ENCODE measurements at regions not wholly inside any gene's neighbourhood (a gene's known extent, or its start where the extent isn't known, plus 50 kb on each side); places are given as distances from the start of the nearest gene placed in this dataset.
A peak's percentile ranks its signal among the peaks of the same experiment; 100 is the strongest.

- no peak for DNase-seq
- peaks cover 23% of the 10 kb centered on the region for H3K4me1 Mint-ChIP-seq
- peak overlapping the region in 1 of 7 donors; percentile 40 for H3K27ac Mint-ChIP-seq
- H3K9me3 Mint-ChIP-seq = no peaks in the 10 kb centered on the region
- intact Hi-C loops (cut with micrococcal nuclease) = no loop called here
- Histone ChIP-seq H3K9me3 (replicated peaks in 1 of 2; ENCODE audit: control insufficient read depth in 1 of 2, insufficient read depth in 1 of 2, low read length in 2 of 2) (no peaks in the 10 kb centered on the region), H3K36me3 (replicated peaks in 1 of 2; ENCODE audit: control insufficient read depth in 1 of 2, insufficient read depth in 2 of 2, low read length in 2 of 2) (no peaks in the 10 kb centered on the region), H3K27ac (ENCODE audit: low read depth in 1 of 2, low read length in 2 of 2) (no peak overlapping the region), H2AFZ (ENCODE audit: insufficient read depth, low read depth, low read length, poor library complexity, severe bottlenecking) (peak overlapping the region; percentile 15), H3K27me3 (ENCODE audit: control insufficient read depth in 2 of 2, insufficient read depth in 2 of 2, low read length in 2 of 2) (no peaks in the 10 kb centered on the region), H3K4me1 (ENCODE audit: control insufficient read depth in 1 of 2, insufficient read depth in 2 of 2, low read length in 2 of 2) (peaks cover 13 to 19% of the 10 kb centered on the region in 2 donors), H3K9ac (ENCODE audit: insufficient read depth, low read length, poor library complexity, severe bottlenecking) (no peak overlapping the region), H3K79me2 (ENCODE audit: insufficient read depth, low read length) (no peaks in the 10 kb centered on the region), H4K20me1 (ENCODE audit: insufficient read depth, low read length) (no peaks in the 10 kb centered on the region), H3K4me3 (replicated peaks in 1 of 3; ENCODE audit: low read depth in 2 of 3, low read length in 3 of 3) (no peak overlapping the region), H3K4me2 (replicated peaks; ENCODE audit: extremely low read depth, low read length, poor library complexity, severe bottlenecking) (no peak overlapping the region)
- 91% methylated on average over 4 of the region's 12 CpGs for WGBS (ENCODE audit: insufficient coverage)
- TF ChIP-seq CTCF (IDR thresholded peaks at IDR 0.05) = no peak
- peaks cover 0 to 3% (median 0%) of the 10 kb centered on the region in 3 donors for H3K27me3 Mint-ChIP-seq (ENCODE audit: low read depth in 3 of 3)
- no peak overlapping the region for H3K4me3 Mint-ChIP-seq
- no peaks in the 10 kb centered on the region for H3K36me3 Mint-ChIP-seq
Measured at GRCh38 chr20:22374678-22375590, 209.4 kb downstream of the FOXA2 start.

DNA sequence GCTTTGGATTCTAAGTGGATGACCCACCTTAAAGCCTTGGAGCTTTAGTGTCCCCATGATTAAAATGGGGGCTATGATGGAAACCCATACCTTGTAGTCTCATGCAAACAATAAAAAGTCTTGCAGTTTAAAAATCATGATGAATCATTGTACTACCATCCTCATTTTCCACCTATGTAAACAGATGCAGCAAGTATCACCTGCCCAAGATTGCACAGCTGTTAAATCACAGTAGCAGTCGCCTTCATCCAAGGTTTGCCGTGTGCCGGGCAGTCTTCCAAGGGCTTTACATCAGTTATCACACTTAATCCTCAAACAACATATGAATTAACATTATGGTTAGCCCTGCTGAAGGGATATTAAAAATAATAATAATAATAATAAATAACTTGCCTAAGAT, 210.3 kb downstream of the FOXA2 start:
- Mint-ChIP-seq H3K4me1 (peaks cover 29% of the 10 kb centered on the region), H3K4me3 (no peak overlapping the region)

More for the DNA sequence above, 210.3 kb downstream of the FOXA2 start:
- Histone ChIP-seq H3K4me1 (ENCODE audit: control insufficient read depth in 1 of 2, insufficient read depth in 2 of 2, low read length in 2 of 2) (peaks cover 13 to 19% of the 10 kb centered on the region in 2 donors), H3K27ac (ENCODE audit: low read depth in 1 of 2, low read length in 2 of 2) (no peak overlapping the region), H3K27me3 (ENCODE audit: control insufficient read depth in 2 of 2, insufficient read depth in 2 of 2, low read length in 2 of 2) (no peaks in the 10 kb centered on the region), H2AFZ (ENCODE audit: insufficient read depth, low read depth, low read length, poor library complexity, severe bottlenecking) (no peak overlapping the region), H4K20me1 (ENCODE audit: insufficient read depth, low read length) (no peaks in the 10 kb centered on the region), H3K79me2 (ENCODE audit: insufficient read depth, low read length) (no peaks in the 10 kb centered on the region), H3K9ac (ENCODE audit: insufficient read depth, low read length, poor library complexity, severe bottlenecking) (no peak overlapping the region), H3K36me3 (replicated peaks in 1 of 2; ENCODE audit: control insufficient read depth in 1 of 2, insufficient read depth in 2 of 2, low read length in 2 of 2) (no peaks in the 10 kb centered on the region), H3K4me2 (replicated peaks; ENCODE audit: extremely low read depth, low read length, poor library complexity, severe bottlenecking) (no peak overlapping the region), H3K4me3 (replicated peaks in 1 of 3; ENCODE audit: low read depth in 2 of 3, low read length in 3 of 3) (no peak overlapping the region), H3K9me3 (replicated peaks in 1 of 2; ENCODE audit: control insufficient read depth in 1 of 2, insufficient read depth in 1 of 2, low read length in 2 of 2) (no peaks in the 10 kb centered on the region)
- no CpG with 5 or more reads among the region's 3 CpGs for WGBS (ENCODE audit: insufficient coverage)
- H3K36me3 Mint-ChIP-seq = no peaks in the 10 kb centered on the region
- no peak for DNase-seq
- no peaks in the 10 kb centered on the region for H3K9me3 Mint-ChIP-seq
- TF ChIP-seq CTCF (IDR thresholded peaks at IDR 0.05) = no peak
- H3K27me3 Mint-ChIP-seq (ENCODE audit: low read depth in 3 of 3) = peaks cover 0 to 3% (median 0%) of the 10 kb centered on the region in 3 donors
- intact Hi-C loops (cut with micrococcal nuclease) = no loop called here
- H3K27ac Mint-ChIP-seq = no peak overlapping the region

All from CD14-positive monocyte (primary cell).